DMS79 treated with DMSO at 0.1 percent for 48 hours (cell line): ENCODE measurements at regions not wholly inside any gene's neighbourhood (a gene's known extent, or its start where the extent isn't known, plus 50 kb on each side); places are given as distances from the start of the nearest gene placed in this dataset.

Experiments
- DNase-seq: peaks from one replicate; lab custom pipeline; 2025; lab: John Stamatoyannopoulos, UW

DNA sequence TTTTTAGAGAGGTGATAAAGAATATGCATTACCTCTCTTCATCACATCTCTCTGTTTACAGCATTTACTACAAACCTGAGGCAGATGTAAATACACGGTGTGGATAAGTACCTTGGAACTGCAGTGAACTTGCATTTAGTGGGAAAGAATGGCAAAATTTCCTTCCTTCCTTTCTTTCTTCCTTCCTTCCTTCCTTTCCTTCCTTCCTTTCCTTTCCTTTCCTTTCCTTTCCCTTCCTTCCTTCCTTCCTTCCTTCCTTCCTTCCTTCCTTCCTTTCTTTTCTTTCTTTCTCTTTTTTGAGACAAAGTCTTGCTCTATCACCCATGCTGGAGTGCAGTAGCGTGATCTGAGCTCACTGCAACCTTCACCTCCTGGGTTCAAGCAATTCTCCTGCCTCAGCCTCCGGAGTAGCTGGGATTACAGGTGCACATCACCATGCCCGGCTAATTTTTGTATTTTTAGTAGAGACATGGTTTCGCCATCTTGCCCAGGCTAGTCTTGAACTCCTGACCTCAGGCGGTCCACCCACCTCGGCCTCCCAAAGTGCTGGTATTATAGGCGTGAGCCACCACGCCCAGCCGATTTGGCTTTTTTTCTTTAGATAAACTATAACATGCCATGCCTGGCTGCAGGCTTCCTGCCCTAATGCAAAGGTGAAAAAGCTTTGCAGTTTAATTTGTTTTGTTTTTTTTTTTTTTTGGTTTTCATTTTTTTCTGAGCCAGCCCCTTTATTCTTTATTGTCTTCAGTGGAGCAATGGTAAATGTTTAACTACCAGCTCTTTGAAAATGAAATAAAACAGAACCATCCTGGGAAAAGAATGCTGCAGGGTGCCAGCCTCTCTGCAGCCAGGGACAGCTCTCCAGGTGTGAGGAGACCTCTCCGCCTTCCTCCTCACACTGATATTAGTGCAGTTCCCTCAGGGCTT, 64.2 kb upstream of the NEDD9 start:
- no peak for DNase-seq

DNA sequence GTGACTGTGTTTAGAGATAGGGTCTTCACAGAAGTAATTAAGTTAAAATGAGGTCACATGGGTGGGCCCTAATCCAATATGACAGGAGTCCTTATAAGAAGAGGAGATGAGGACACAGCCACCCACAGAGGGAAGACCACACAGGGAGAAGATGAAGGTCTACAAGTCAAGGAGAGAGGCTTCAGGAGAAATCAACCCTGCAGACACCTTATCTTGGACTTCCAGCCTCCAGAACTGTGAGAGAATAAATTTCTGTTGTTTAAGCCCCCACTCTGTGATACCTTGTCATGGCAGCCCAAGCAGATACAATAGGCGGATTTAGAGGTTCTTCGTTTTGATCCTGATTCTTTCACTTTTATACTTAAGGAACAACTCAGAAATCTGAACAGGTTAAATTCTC, 63.5 kb upstream of the NEDD9 start:
- DNase-seq, result no peak

DNA sequence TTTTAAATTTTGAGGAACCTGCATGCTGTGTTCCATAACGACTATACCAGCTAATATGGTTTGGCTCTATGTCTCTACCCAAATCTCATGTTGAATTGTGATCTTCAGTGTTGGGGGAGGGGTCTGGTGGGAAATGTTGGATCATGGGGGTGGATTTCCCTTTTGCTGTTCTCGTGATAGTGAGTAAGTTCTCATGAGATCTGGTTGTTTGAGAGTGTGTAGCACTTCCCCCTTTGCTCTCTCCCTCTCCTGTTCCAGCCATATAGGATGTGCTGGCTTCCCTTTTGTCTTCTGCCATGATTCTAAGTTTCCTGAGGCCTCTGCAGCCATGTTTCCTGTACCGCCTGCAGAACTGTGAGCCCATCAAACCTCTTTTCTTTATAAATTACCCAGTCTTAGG, 61.8 kb upstream of the NEDD9 start:
- no peak for DNase-seq

GRCh38 chr6:11292594-11293236, 60.2 kb upstream of the NEDD9 start:
- DNase-seq, result no peak

DNA sequence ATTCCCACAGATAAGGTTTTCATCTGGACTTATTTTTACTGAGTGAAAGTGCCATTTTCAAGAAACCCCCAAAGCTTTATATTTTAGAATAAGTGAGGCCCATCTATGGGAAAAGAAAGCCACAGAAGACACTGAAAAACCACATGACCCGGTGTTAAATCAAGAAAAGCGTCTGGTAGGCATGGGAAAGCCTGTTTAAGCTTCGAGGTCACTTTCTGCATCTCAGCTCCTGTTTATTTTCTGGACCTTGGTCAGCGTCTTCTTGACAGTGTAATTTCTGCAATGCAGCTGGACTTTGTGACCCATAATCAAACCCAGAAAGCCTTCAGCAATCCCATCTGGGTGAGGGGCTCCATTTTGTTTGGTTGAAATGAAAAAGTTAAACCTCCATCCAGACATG, 59.6 kb upstream of the NEDD9 start:
- DNase-seq, result no peak

GRCh38 chr6:11291582-11291981, 59.1 kb upstream of the NEDD9 start:
- DNase-seq, result no peak

- no peak for DNase-seq
Observed at GRCh38 chr6:11290027-11290426, 57.6 kb upstream of the NEDD9 start.

GRCh38 chr6:11288065-11288464, 55.6 kb upstream of the NEDD9 start:
- peak; percentile 45 for DNase-seq

DNA sequence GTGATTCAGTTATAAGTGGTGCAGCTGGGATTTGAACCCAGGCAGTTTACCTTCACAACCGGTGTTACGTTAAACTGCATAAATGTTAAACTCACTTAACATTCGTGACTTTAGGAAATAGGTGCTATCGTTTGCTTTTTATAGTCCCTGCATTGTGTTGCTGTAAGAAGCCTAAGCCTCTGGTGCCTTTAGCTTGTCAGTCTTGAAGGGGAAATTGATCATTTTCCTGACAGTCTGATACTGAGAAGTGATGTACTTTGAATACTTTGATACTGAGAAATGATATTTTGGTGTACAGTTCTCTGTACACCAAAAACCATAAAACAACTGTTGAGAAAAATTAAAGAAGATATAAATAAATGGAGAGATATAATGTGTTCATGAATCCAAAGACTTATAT, 52.5 kb upstream of the NEDD9 start:
- DNase-seq, result no peak

- DNase-seq, result no peak
Observed at GRCh38 chr6:11283629-11284028, 51.2 kb upstream of the NEDD9 start.

GRCh38 chr6:11282875-11283274, 50.4 kb upstream of the NEDD9 start:
- no peak for DNase-seq
